ENCODE measurements at regions not wholly inside any gene's neighbourhood (a gene's known extent, or its start where the extent isn't known, plus 50 kb on each side); places are given as distances from the start of the nearest gene placed in this dataset.

GRCh38 chr13:59166174-59166573 lies 997.6 kb downstream of the DIAPH3 start:
- ATAC-seq = no peak

- no peak for ATAC-seq
These were observed 991.7 kb downstream of the DIAPH3 start for GRCh38 chr13:59172076-59172475.

- ATAC-seq = no peak
These were observed 987.0 kb downstream of the DIAPH3 start for GRCh38 chr13:59176775-59177174.

- ATAC-seq = no peak
These were observed 985.4 kb downstream of the DIAPH3 start for GRCh38 chr13:59178344-59178743.

GRCh38 chr13:59182241-59182640 lies 981.5 kb downstream of the DIAPH3 start:
- ATAC-seq = no peak

- ATAC-seq = no peak
These were observed 966.3 kb downstream of the DIAPH3 start for GRCh38 chr13:59197397-59197796.

- ATAC-seq = no peak
These were observed 961.9 kb downstream of the DIAPH3 start for GRCh38 chr13:59201841-59202240.

- ATAC-seq = no peak
These were observed 959.9 kb downstream of the DIAPH3 start for GRCh38 chr13:59203855-59204254.

GRCh38 chr13:59205501-59205900 lies 958.2 kb downstream of the DIAPH3 start:
- ATAC-seq = no peak

GRCh38 chr13:59208405-59209195 lies 955.1 kb downstream of the DIAPH3 start:
- no peak for ATAC-seq

- no peak for ATAC-seq
These were observed 953.2 kb downstream of the DIAPH3 start for GRCh38 chr13:59210543-59210942.

GRCh38 chr13:59211606-59212005 lies 952.1 kb downstream of the DIAPH3 start:
- no peak for ATAC-seq

- no peak for ATAC-seq
These were observed 934.3 kb downstream of the DIAPH3 start for GRCh38 chr13:59229401-59229800.

- no peak for ATAC-seq
These were observed 933.9 kb downstream of the DIAPH3 start for GRCh38 chr13:59229861-59230260.

- ATAC-seq = no peak
These were observed 933.1 kb downstream of the DIAPH3 start for GRCh38 chr13:59230484-59231264.

- no peak for ATAC-seq
These were observed 927.3 kb downstream of the DIAPH3 start for GRCh38 chr13:59236309-59236919.

- ATAC-seq = no peak
These were observed 926.8 kb downstream of the DIAPH3 start for GRCh38 chr13:59236944-59237343.

GRCh38 chr13:59247171-59247570 lies 916.6 kb downstream of the DIAPH3 start:
- no peak for ATAC-seq

- no peak for ATAC-seq
These were observed 913.2 kb downstream of the DIAPH3 start for GRCh38 chr13:59250336-59251189.

- no peak for ATAC-seq
These were observed 904.3 kb downstream of the DIAPH3 start for GRCh38 chr13:59259165-59260000.

GRCh38 chr13:59261928-59262488 lies 901.7 kb downstream of the DIAPH3 start:
- no peak for ATAC-seq
